HepG2 (cell line): ENCODE measurements at regions not wholly inside any gene's neighbourhood (a gene's known extent, or its start where the extent isn't known, plus 50 kb on each side); places are given as distances from the start of the nearest gene placed in this dataset.

Experiments
- ATAC-seq: fragments of 200-7000 bp; cut with Tn5 transposase; 3 replicates; pipeline ENCODE4 v1.9.1; 2020; ENCODE audit warnings: mild to moderate bottlenecking, moderate library complexity
- BruUV-seq: library from RNA; stranded (reverse); fragments of 400-500 nt; replicated peaks from 2 replicates; lab custom pipeline; 2021; lab: Mats Ljungman, UMichigan
- CTCF ChIA-PET: fragments of 300-600 bp; formaldehyde crosslinking; extraction: SDS; loops from one replicate; lab custom pipeline; 2021; ENCODE audit warnings: low total read pairs, inconsistent platforms, low intra/inter-chr PET ratio; lab: Yijun Ruan, JAX
- POLR2A ChIA-PET: fragments of 350-600 bp; sonication (Branson Sonifier 250); formaldehyde crosslinking; loops from one replicate; lab custom pipeline; 2020; ENCODE audit warnings: antibody characterized with exemption, inconsistent platforms; lab: Yijun Ruan, JAX
- DNase-seq: peaks from one replicate; pipeline ENCODE4 v3.0.0-alpha.2; 2015; ENCODE audit warnings: low spot score
- FAIRE-seq: peaks from 3 replicates; lab custom pipeline; 2011; peaks lifted over from hg19 to GRCh38; lab: Jason Lieb, UNC
- H2AFZ ChIP-seq: one replicate; pipeline ENCODE4 v1.6.1; 2011; ENCODE audit warnings: low read length, inconsistent platforms
- H3K27ac ChIP-seq: fragments of 300-600 bp; 3 replicates; pipeline ENCODE4 v1.8.0; 2011; ENCODE audit warnings: mixed run types, mild to moderate bottlenecking, mixed read lengths, low read length, inconsistent platforms; ENCODE audit not compliant: insufficient read depth; ENCODE audit errors: extremely low read length
- H3K27me3 ChIP-seq, 2 experiments: fragments of 200-600 bp in 1 of 2; 2 replicates in 1 of 2; 3 replicates in 1 of 2; pipeline versions ENCODE4 v1.6.0 to v1.8.0; 2011; ENCODE audit warnings: low read length in 2 of 2, mild to moderate bottlenecking in 2 of 2, moderate library complexity in 2 of 2, inconsistent platforms in 1 of 2; ENCODE audit not compliant: insufficient read depth in 2 of 2, control insufficient read depth in 1 of 2
- H3K36me3 ChIP-seq, 2 experiments: fragments of 200-600 bp in 1 of 2; replicated peaks in 1 of 2; 2 replicates in 1 of 2; 3 replicates in 1 of 2; pipeline versions ENCODE4 v1.5.1 to v1.8.0; 2011; ENCODE audit warnings: low read length in 2 of 2, inconsistent platforms in 1 of 2; ENCODE audit not compliant: insufficient read depth in 2 of 2, control insufficient read depth in 1 of 2
- H3K4me1 ChIP-seq: 2 replicates; pipeline ENCODE4 v1.5.1; 2012; ENCODE audit warnings: low read length, inconsistent platforms; ENCODE audit not compliant: insufficient read depth
- H3K4me2 ChIP-seq: 2 replicates; pipeline ENCODE4 v1.6.0; 2011; ENCODE audit warnings: low read depth, low read length, inconsistent platforms
- H3K4me3 ChIP-seq, 3 experiments: fragments of 200-600 bp in 1 of 3; sonication (generic), shearing (Covaris generic) in 1 of 3; replicated peaks in 1 of 3; 2 replicates each; pipeline ENCODE4 v1.5.1; 2011 to 2016; ENCODE audit warnings: low read length in 3 of 3, inconsistent platforms in 2 of 3, low read depth in 2 of 3, mild to moderate bottlenecking in 2 of 3, control low read depth in 1 of 3, mixed read lengths in 1 of 3; ENCODE audit not compliant: insufficient read depth in 1 of 3
- H3K79me2 ChIP-seq: one replicate; pipeline ENCODE4 v1.6.1; 2011; ENCODE audit warnings: low read length, inconsistent platforms; ENCODE audit not compliant: insufficient read depth
- H3K9ac ChIP-seq: 2 replicates; pipeline ENCODE4 v1.6.0; 2011; ENCODE audit warnings: mild to moderate bottlenecking, low read depth, low read length, inconsistent platforms; ENCODE audit not compliant: insufficient read depth
- H3K9me3 ChIP-seq: 2 replicates; pipeline ENCODE4 v1.5.1; 2012; ENCODE audit warnings: mild to moderate bottlenecking, low read length
- H4K20me1 ChIP-seq: 2 replicates; pipeline ENCODE4 v1.6.0; 2011; ENCODE audit warnings: inconsistent platforms, mild to moderate bottlenecking, low read length, moderate library complexity; ENCODE audit not compliant: insufficient read depth
- BATF2 ChIP-seq: sonication (generic); formaldehyde crosslinking; IDR thresholded peaks from 2 replicates; pipeline ENCODE4 v1.8.0; 2022; ENCODE audit warnings: mild to moderate bottlenecking, missing genetic modification reagents, moderate library complexity
- CBX1 ChIP-seq: IDR thresholded peaks from one replicate; pipeline ENCODE4 v1.6.1; 2016; ENCODE audit warnings: antibody characterized with exemption, low read depth
- GATAD2A ChIP-seq: IDR thresholded peaks from 2 replicates; pipeline ENCODE4 v1.6.1; 2016
- HIVEP1 ChIP-seq: sonication (generic); formaldehyde crosslinking; IDR thresholded peaks from 2 replicates; pipeline ENCODE4 v1.4.0; 2020; ENCODE audit warnings: mild to moderate bottlenecking, missing genetic modification reagents
- KDM1A ChIP-seq: IDR thresholded peaks from 2 replicates; pipeline ENCODE4 v1.6.1; 2016; ENCODE audit warnings: missing compliant biosample characterization
- PAX8 ChIP-seq: sonication (generic); formaldehyde crosslinking; IDR thresholded peaks from 2 replicates; pipeline ENCODE4 v1.8.0; 2022; ENCODE audit warnings: mild to moderate bottlenecking, missing genetic modification reagents, borderline replicate concordance
- SMYD3 ChIP-seq: sonication (generic); formaldehyde crosslinking; IDR thresholded peaks from 2 replicates; pipeline ENCODE4 v1.8.1; 2023; ENCODE audit warnings: mild to moderate bottlenecking, missing genetic modification reagents
- SOX6 ChIP-seq, 2 experiments: fragments of 450-650 bp in 1 of 2; sonication (generic) in 1 of 2; formaldehyde crosslinking in 1 of 2; IDR thresholded peaks; 2 replicates each; pipeline versions ENCODE4 v1.4.0 to v1.6.1; 2017 to 2020; ENCODE audit warnings: antibody characterized with exemption in 1 of 2, mild to moderate bottlenecking in 1 of 2, missing genetic modification reagents in 1 of 2
- SP140L ChIP-seq: sonication (generic); formaldehyde crosslinking; IDR thresholded peaks from 2 replicates; pipeline ENCODE4 v1.4.0; 2020; ENCODE audit warnings: missing genetic modification reagents, borderline replicate concordance
- UBTF ChIP-seq: sonication (generic); formaldehyde crosslinking; IDR thresholded peaks from 2 replicates; pipeline ENCODE4 v1.4.0; 2020; ENCODE audit warnings: mild to moderate bottlenecking, missing genetic modification reagents
- ZNF142 ChIP-seq: sonication (generic); formaldehyde crosslinking; IDR thresholded peaks from 2 replicates; pipeline ENCODE4 v1.4.0; 2020; ENCODE audit warnings: missing genetic modification reagents
- ZNF569 ChIP-seq: sonication (generic); formaldehyde crosslinking; IDR thresholded peaks from 2 replicates; pipeline ENCODE4 v1.5.0; 2020; ENCODE audit warnings: mild to moderate bottlenecking, missing genetic modification reagents, moderate library complexity, borderline replicate concordance
- ZNF597 ChIP-seq: sonication (generic); formaldehyde crosslinking; IDR thresholded peaks from 2 replicates; pipeline ENCODE4 v1.5.0; 2020; ENCODE audit warnings: missing genetic modification reagents
- ZSCAN31 ChIP-seq: sonication (generic); formaldehyde crosslinking; IDR thresholded peaks from 2 replicates; pipeline ENCODE4 v1.5.0; 2020; ENCODE audit warnings: low read depth, mild to moderate bottlenecking, missing genetic modification reagents
- WGBS: methylation state at CpG from one replicate; pipeline ENCODE4 v1.1.6; 2017; ENCODE audit warnings: low lambda C conversion rate; 5-methylcytosine and 5-hydroxymethylcytosine counted together
- in situ Hi-C: cut with HindIII; loops from 2 replicates; pipeline ENCODE4 v1.10.0; 2017; ENCODE audit warnings: low pct_unique_long_range_greater_than_20kb; ENCODE audit not compliant: extremely low pct_ligation_motif_present
- intact Hi-C: fragments of 100-400 bp; cut with micrococcal nuclease; formaldehyde crosslinking; loops from one replicate; pipeline ENCODE4 v1.10.0; 2022; ENCODE audit not compliant: unreplicated experiment

GRCh38 chr6:761997-762396 is 69.1 kb upstream of the EXOC2 start:
- in situ Hi-C loops: no loop called here
- ATAC-seq (no peak), DNase-seq (no peak), FAIRE-seq (no peak)
- Histone ChIP-seq H3K79me2 (no peaks in the 10 kb centered on the region), H3K4me2 (no peak overlapping the region), H3K9me3 (no peaks in the 10 kb centered on the region), H3K27me3 (peaks cover 5 to 62% of the 10 kb centered on the region in 2 experiments; a peak in 4 of 5 replicates), H3K4me1 (no peaks in the 10 kb centered on the region), H3K4me3 (no peak overlapping the region), H3K36me3 (no peaks in the 10 kb centered on the region), H4K20me1 (no peaks in the 10 kb centered on the region), H2AFZ (no peak overlapping the region), H3K27ac (no peak overlapping the region), H3K9ac (no peak overlapping the region)
- no TSS peak for BruUV-seq
- intact Hi-C loops: no loop called here
- CTCF ChIA-PET: no interaction called here
- POLR2A ChIA-PET: no interaction called here
- 30% methylated on average over 13 of the region's 13 CpGs for whole genome bisulfite sequencing
- no peak for TF ChIP-seq ZSCAN31 (CRISPR knock-in tag)
- TF ChIP-seq KDM1A (CRISPR knock-in tag): no peak
- no peak for TF ChIP-seq BATF2 (CRISPR knock-in tag)
- no peak for TF ChIP-seq ZNF142 (CRISPR knock-in tag)
- TF ChIP-seq ZNF597: no peak
- no peak for TF ChIP-seq UBTF
- no peak for TF ChIP-seq HIVEP1 (CRISPR knock-in tag)
- no peak for TF ChIP-seq PAX8 (CRISPR knock-in tag)
- TF ChIP-seq SMYD3 (CRISPR knock-in tag): no peak
- no peak for TF ChIP-seq SP140L
- no peak for TF ChIP-seq ZNF569 (CRISPR knock-in tag)
- TF ChIP-seq GATAD2A (CRISPR knock-in tag): no peak
- TF ChIP-seq SOX6 (IDR thresholded peaks at IDR 0.05): no peak
- no peak for TF ChIP-seq SOX6 (CRISPR knock-in tag; IDR thresholded peaks at IDR 0.05)
- no peak for TF ChIP-seq CBX1
